ENCODE measurements at regions not wholly inside any gene's neighbourhood (a gene's known extent, or its start where the extent isn't known, plus 50 kb on each side); places are given as distances from the start of the nearest gene placed in this dataset.

DNA sequence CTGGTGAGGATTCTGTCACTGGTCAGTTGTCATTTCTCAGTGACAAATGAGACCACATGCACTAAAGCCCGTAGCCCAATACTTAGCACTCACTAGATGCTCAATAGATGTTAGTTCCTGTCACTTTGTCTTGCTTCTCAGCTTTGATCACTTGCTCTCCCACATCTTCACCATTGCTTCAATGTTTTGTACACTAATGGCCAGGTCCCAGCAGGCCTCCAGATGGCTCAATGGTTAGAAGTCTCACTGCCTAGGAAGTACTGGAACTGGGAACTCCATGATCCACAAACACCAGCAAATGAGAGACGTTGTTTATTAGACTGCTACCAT is 502.8 kb upstream of the JARID2 start:
- TF ChIP-seq POLR2AphosphoS5 (IDR thresholded peaks at IDR 0.05; ENCODE audit: low read depth) (no peak), EZH2 (IDR thresholded peaks at IDR 0.05; ENCODE audit: low read depth, unreplicated experiment) (no peak), EZH2phosphoT487 (IDR thresholded peaks at IDR 0.05; ENCODE audit: unreplicated experiment) (no peak)
- TF ChIP-seq, protein P1, sequence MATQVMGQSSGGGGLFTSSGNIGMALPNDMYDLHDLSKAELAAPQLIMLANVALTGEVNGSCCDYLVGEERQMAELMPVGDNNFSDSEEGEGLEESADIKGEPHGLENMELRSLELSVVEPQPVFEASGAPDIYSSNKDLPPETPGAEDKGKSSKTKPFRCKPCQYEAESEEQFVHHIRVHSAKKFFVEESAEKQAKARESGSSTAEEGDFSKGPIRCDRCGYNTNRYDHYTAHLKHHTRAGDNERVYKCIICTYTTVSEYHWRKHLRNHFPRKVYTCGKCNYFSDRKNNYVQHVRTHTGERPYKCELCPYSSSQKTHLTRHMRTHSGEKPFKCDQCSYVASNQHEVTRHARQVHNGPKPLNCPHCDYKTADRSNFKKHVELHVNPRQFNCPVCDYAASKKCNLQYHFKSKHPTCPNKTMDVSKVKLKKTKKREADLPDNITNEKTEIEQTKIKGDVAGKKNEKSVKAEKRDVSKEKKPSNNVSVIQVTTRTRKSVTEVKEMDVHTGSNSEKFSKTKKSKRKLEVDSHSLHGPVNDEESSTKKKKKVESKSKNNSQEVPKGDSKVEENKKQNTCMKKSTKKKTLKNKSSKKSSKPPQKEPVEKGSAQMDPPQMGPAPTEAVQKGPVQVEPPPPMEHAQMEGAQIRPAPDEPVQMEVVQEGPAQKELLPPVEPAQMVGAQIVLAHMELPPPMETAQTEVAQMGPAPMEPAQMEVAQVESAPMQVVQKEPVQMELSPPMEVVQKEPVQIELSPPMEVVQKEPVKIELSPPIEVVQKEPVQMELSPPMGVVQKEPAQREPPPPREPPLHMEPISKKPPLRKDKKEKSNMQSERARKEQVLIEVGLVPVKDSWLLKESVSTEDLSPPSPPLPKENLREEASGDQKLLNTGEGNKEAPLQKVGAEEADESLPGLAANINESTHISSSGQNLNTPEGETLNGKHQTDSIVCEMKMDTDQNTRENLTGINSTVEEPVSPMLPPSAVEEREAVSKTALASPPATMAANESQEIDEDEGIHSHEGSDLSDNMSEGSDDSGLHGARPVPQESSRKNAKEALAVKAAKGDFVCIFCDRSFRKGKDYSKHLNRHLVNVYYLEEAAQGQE (IDR thresholded peaks at IDR 0.05; ENCODE audit: unreplicated experiment): no peak
- TF ChIP-seq, protein P2, sequence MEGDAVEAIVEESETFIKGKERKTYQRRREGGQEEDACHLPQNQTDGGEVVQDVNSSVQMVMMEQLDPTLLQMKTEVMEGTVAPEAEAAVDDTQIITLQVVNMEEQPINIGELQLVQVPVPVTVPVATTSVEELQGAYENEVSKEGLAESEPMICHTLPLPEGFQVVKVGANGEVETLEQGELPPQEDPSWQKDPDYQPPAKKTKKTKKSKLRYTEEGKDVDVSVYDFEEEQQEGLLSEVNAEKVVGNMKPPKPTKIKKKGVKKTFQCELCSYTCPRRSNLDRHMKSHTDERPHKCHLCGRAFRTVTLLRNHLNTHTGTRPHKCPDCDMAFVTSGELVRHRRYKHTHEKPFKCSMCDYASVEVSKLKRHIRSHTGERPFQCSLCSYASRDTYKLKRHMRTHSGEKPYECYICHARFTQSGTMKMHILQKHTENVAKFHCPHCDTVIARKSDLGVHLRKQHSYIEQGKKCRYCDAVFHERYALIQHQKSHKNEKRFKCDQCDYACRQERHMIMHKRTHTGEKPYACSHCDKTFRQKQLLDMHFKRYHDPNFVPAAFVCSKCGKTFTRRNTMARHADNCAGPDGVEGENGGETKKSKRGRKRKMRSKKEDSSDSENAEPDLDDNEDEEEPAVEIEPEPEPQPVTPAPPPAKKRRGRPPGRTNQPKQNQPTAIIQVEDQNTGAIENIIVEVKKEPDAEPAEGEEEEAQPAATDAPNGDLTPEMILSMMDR (conservative IDR thresholded peaks at IDR 0.05; ENCODE audit: low read depth in 2 of 2): no peak
